ENCODE measurements at regions not wholly inside any gene's neighbourhood (a gene's known extent, or its start where the extent isn't known, plus 50 kb on each side); places are given as distances from the start of the nearest gene placed in this dataset.
A peak's percentile ranks its signal among the peaks of the same experiment; 100 is the strongest.

- peak overlapping the region; percentile 57 for H3K27ac Mint-ChIP-seq
- Histone ChIP-seq H2AFZ (replicated peaks) (no peak overlapping the region), H3K79me2 (ENCODE audit: low read depth) (no peaks in the 10 kb centered on the region), H3K9ac (no peak overlapping the region), H3K27me3 (no peaks in the 10 kb centered on the region), H4K20me1 (ENCODE audit: low read depth) (no peaks in the 10 kb centered on the region), H3K27ac (no peak overlapping the region), H3K4me1 (peaks cover 13% of the 10 kb centered on the region), H3K4me3 (no peak overlapping the region), H3K9me3 (ENCODE audit: low read depth) (no peaks in the 10 kb centered on the region), H3K36me3 (no peaks in the 10 kb centered on the region), H3K4me2 (no peak overlapping the region), H3F3A (ENCODE audit: low read depth) (no peaks in the 10 kb centered on the region)
- peak; percentile 8 for DNase-seq (ENCODE audit: low spot score)
- peaks cover 5% of the 10 kb centered on the region for H3K27me3 Mint-ChIP-seq (ENCODE audit: insufficient read depth, low read depth)
- TF ChIP-seq EZH2 (IDR thresholded peaks at IDR 0.05) (no peak), EZH2phosphoT487 (IDR thresholded peaks at IDR 0.05) (no peak)
- TF ChIP-seq, protein P1, sequence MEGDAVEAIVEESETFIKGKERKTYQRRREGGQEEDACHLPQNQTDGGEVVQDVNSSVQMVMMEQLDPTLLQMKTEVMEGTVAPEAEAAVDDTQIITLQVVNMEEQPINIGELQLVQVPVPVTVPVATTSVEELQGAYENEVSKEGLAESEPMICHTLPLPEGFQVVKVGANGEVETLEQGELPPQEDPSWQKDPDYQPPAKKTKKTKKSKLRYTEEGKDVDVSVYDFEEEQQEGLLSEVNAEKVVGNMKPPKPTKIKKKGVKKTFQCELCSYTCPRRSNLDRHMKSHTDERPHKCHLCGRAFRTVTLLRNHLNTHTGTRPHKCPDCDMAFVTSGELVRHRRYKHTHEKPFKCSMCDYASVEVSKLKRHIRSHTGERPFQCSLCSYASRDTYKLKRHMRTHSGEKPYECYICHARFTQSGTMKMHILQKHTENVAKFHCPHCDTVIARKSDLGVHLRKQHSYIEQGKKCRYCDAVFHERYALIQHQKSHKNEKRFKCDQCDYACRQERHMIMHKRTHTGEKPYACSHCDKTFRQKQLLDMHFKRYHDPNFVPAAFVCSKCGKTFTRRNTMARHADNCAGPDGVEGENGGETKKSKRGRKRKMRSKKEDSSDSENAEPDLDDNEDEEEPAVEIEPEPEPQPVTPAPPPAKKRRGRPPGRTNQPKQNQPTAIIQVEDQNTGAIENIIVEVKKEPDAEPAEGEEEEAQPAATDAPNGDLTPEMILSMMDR (IDR thresholded peaks at IDR 0.05) = no peak
- H3K36me3 Mint-ChIP-seq = peaks cover 2% of the 10 kb centered on the region
- peaks cover 9% of the 10 kb centered on the region for H3K4me1 Mint-ChIP-seq
- H3K9me3 Mint-ChIP-seq = peaks cover 6% of the 10 kb centered on the region
- no peak overlapping the region for H3K4me3 Mint-ChIP-seq
These were observed 63.0 kb upstream of the BTG1 start for GRCh38 chr12:92208613-92209121.

DNA sequence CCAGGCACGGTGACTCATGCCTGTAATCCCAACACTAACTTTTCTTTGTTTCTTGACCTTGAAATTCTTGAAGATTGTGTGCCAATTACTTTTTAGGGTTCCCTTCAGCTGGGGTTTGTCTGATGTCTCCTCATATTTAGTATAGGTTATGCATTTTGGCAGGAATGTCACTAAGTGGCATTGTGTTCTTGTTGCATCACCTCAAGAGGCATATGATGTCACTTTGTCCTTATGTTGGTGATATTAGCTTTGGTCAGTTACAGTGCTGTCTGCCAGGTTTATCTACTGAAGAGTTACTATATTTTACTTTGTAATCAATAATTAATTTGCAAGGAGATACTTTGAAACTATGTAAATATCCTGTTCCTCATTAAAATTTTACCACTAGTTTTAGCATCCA lies 61.0 kb upstream of the BTG1 start:
- H3K27me3 ChIP-seq = no peaks in the 10 kb centered on the region
- no peak overlapping the region for H3K4me3 ChIP-seq
- no peak overlapping the region for H3K4me3 Mint-ChIP-seq
- H3F3A ChIP-seq (ENCODE audit: low read depth) = peaks cover 6% of the 10 kb centered on the region
- H3K27ac ChIP-seq = no peak overlapping the region
- peaks cover 2% of the 10 kb centered on the region for H3K36me3 Mint-ChIP-seq
- H3K4me1 ChIP-seq = peaks cover 21% of the 10 kb centered on the region
- no peak overlapping the region for H2AFZ ChIP-seq (replicated peaks)
- TF ChIP-seq EZH2 (IDR thresholded peaks at IDR 0.05) (no peak), EZH2phosphoT487 (IDR thresholded peaks at IDR 0.05) (no peak)
- TF ChIP-seq, protein P1 (IDR thresholded peaks at IDR 0.05) = no peak
- H3K36me3 ChIP-seq = no peaks in the 10 kb centered on the region
- no peaks in the 10 kb centered on the region for H3K79me2 ChIP-seq (ENCODE audit: low read depth)
- H3K27ac Mint-ChIP-seq = no peak overlapping the region
- H3K27me3 Mint-ChIP-seq (ENCODE audit: insufficient read depth, low read depth) = peaks cover 5% of the 10 kb centered on the region
- peaks cover 9% of the 10 kb centered on the region for H3K4me1 Mint-ChIP-seq
- H4K20me1 ChIP-seq (ENCODE audit: low read depth) = no peaks in the 10 kb centered on the region
- H3K9ac ChIP-seq = no peak overlapping the region
- no peaks in the 10 kb centered on the region for H3K9me3 ChIP-seq (ENCODE audit: low read depth)
- no peak for DNase-seq (ENCODE audit: low spot score)
- H3K4me2 ChIP-seq = no peak overlapping the region
- H3K9me3 Mint-ChIP-seq = peaks cover 6% of the 10 kb centered on the region

DNA sequence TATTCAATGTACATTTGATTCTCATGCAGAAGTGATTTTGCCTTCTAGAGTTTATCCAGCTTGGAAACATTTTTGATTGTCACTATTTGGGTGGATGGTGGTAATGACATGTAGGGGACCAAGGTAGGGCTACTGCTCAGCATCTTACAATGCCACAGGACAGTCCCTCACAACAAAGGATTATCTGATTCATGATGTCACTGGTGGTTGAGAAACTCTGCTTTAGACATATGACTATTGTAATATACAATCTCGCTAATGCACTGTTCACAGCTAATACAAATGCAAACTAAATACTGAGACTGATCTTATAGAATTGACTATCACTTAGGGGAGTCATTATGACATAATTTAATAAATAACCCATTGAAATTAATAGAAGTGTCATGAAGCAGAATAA lies 60.4 kb upstream of the BTG1 start:
- peaks cover 12% of the 10 kb centered on the region for H3F3A ChIP-seq (ENCODE audit: low read depth)
- TF ChIP-seq, protein P1 (IDR thresholded peaks at IDR 0.05) = no peak
- TF ChIP-seq EZH2phosphoT487 (IDR thresholded peaks at IDR 0.05) = no peak
- no peak for TF ChIP-seq EZH2 (IDR thresholded peaks at IDR 0.05)
- H3K4me2 ChIP-seq = no peak overlapping the region
- H3K4me1 ChIP-seq = peaks cover 26% of the 10 kb centered on the region
- H3K27me3 ChIP-seq = no peaks in the 10 kb centered on the region
- H3K36me3 Mint-ChIP-seq = peaks cover 2% of the 10 kb centered on the region
- H3K9ac ChIP-seq = no peak overlapping the region
- no peaks in the 10 kb centered on the region for H3K79me2 ChIP-seq (ENCODE audit: low read depth)
- no peaks in the 10 kb centered on the region for H3K9me3 ChIP-seq (ENCODE audit: low read depth)
- peaks cover 5% of the 10 kb centered on the region for H3K27me3 Mint-ChIP-seq (ENCODE audit: insufficient read depth, low read depth)
- H3K4me3 ChIP-seq = no peak overlapping the region
- no peak overlapping the region for H3K27ac Mint-ChIP-seq
- no peak overlapping the region for H2AFZ ChIP-seq (replicated peaks)
- no peaks in the 10 kb centered on the region for H4K20me1 ChIP-seq (ENCODE audit: low read depth)
- H3K36me3 ChIP-seq = no peaks in the 10 kb centered on the region
- DNase-seq (ENCODE audit: low spot score) = no peak
- H3K27ac ChIP-seq = no peak overlapping the region
- H3K4me1 Mint-ChIP-seq = peaks cover 9% of the 10 kb centered on the region
- H3K4me3 Mint-ChIP-seq = no peak overlapping the region
- peaks cover 6% of the 10 kb centered on the region for H3K9me3 Mint-ChIP-seq

All from neural progenitor cell (in vitro differentiated cells).